OCI-LY1 (cell line): ENCODE measurements at regions not wholly inside any gene's neighbourhood (a gene's known extent, or its start where the extent isn't known, plus 50 kb on each side); places are given as distances from the start of the nearest gene placed in this dataset.
"Not testable (repeated sequence)": the region's sequence is repeated elsewhere in the genome, so short reads cannot be mapped to it uniquely, and the experiment has no call there.

Experiments used
- H2AFZ ChIP-seq: fragments of 200-600 bp; sonication (generic), shearing (Covaris generic); 2 replicates; pipeline ENCODE4 v1.6.0; 2014; ENCODE audit warnings: antibody characterized with exemption, mild to moderate bottlenecking, low read length
- H3F3A ChIP-seq: fragments of 200-600 bp; sonication (generic), shearing (Covaris generic); 2 replicates; pipeline ENCODE4 v1.6.0; 2014; ENCODE audit warnings: mild to moderate bottlenecking, antibody characterized with exemption, low read length, moderate library complexity; ENCODE audit not compliant: insufficient read depth
- H3K27ac ChIP-seq: fragments of 200-600 bp; sonication (generic); 2 replicates; pipeline ENCODE4 v1.5.1; 2014; ENCODE audit warnings: low read length, mixed run types, mild to moderate bottlenecking, low read depth; ENCODE audit not compliant: poor library complexity, severe bottlenecking
- H3K27me3 ChIP-seq: fragments of 200-600 bp; sonication (generic); 2 replicates; pipeline ENCODE4 v1.6.0; 2014; ENCODE audit warnings: antibody characterized with exemption, mild to moderate bottlenecking, low read length, moderate library complexity; ENCODE audit not compliant: insufficient read depth
- H3K36me3 ChIP-seq: fragments of 200-600 bp; sonication (generic); 2 replicates; pipeline ENCODE4 v1.6.1; 2014; ENCODE audit warnings: mild to moderate bottlenecking, antibody characterized with exemption, low read length, moderate library complexity, mixed read lengths; ENCODE audit not compliant: insufficient read depth
- H3K4me1 ChIP-seq: fragments of 200-600 bp; sonication (generic); 2 replicates; pipeline ENCODE4 v1.5.1; 2014; ENCODE audit warnings: mild to moderate bottlenecking, low read length, moderate library complexity; ENCODE audit not compliant: insufficient read depth, severe bottlenecking
- H3K4me2 ChIP-seq: fragments of 200-600 bp; sonication (generic), shearing (Covaris generic); 2 replicates; pipeline ENCODE4 v1.6.1; 2014; ENCODE audit warnings: low read length
- H3K4me3 ChIP-seq: fragments of 200-600 bp; sonication (generic); 2 replicates; pipeline ENCODE4 v1.5.1; 2014; ENCODE audit warnings: low read length, low read depth, mild to moderate bottlenecking, mixed read lengths; ENCODE audit not compliant: poor library complexity, severe bottlenecking
- H3K79me2 ChIP-seq: fragments of 200-600 bp; shearing (Covaris generic); 2 replicates; pipeline ENCODE4 v1.6.1; 2016; ENCODE audit warnings: mixed run types, low read length, mixed read lengths; ENCODE audit not compliant: insufficient read depth
- H3K9ac ChIP-seq: fragments of 200-600 bp; sonication (generic), shearing (Covaris generic); 2 replicates; pipeline ENCODE4 v1.6.1; 2014; ENCODE audit warnings: mild to moderate bottlenecking, low read length, mixed read lengths
- H3K9me2 ChIP-seq: fragments of 200-600 bp; sonication (generic), shearing (Covaris generic); 2 replicates; pipeline ENCODE4 v1.6.1; 2014; ENCODE audit warnings: low read depth, mild to moderate bottlenecking, low read length, mixed read lengths
- H3K9me3 ChIP-seq: fragments of 200-600 bp; shearing (Covaris generic); 2 replicates; pipeline ENCODE4 v1.6.1; 2014; ENCODE audit warnings: low read length, mixed read lengths
- H4K20me1 ChIP-seq: fragments of 200-600 bp; sonication (generic), shearing (Covaris generic); 2 replicates; pipeline ENCODE4 v1.6.0; 2016; ENCODE audit warnings: mild to moderate bottlenecking, low read length; ENCODE audit not compliant: insufficient read depth
- CTCF ChIP-seq: fragments of 200-600 bp; sonication (generic), shearing (Covaris generic); IDR thresholded peaks from 2 replicates; pipeline ENCODE4 v1.5.1; 2017; ENCODE audit warnings: mild to moderate bottlenecking, antibody characterized with exemption, low read length, moderate library complexity, mixed read lengths

DNA sequence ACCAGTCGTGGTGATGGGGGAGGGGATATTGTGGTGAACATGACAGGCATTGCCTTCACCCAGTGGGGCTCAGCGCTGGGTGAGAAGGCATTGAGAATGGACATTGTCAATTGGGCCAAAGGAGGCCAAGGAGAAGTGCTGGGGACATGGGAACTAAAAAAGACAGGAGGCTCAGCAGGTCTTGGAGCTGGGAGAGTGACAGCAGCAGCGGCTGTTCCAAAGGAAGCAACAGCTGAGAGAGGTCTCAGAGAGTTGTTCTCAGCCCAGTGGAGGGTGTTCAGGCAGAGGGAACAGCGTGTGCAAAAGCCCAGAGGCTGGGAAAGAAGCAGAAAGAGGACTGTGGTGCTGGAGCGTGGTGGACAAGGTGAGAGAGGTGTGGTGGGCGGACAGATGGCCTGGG lies 56.6 kb upstream of the ASNS start:
- H3K4me1 ChIP-seq, H3F3A ChIP-seq, H3K79me2 ChIP-seq, H3K27ac ChIP-seq, H3K4me3 ChIP-seq, H3K4me2 ChIP-seq, H3K9me2 ChIP-seq, H2AFZ ChIP-seq, H3K27me3 ChIP-seq, H3K36me3 ChIP-seq, H3K9ac ChIP-seq, H3K9me3 ChIP-seq, H4K20me1 ChIP-seq: not testable (repeated sequence)

DNA sequence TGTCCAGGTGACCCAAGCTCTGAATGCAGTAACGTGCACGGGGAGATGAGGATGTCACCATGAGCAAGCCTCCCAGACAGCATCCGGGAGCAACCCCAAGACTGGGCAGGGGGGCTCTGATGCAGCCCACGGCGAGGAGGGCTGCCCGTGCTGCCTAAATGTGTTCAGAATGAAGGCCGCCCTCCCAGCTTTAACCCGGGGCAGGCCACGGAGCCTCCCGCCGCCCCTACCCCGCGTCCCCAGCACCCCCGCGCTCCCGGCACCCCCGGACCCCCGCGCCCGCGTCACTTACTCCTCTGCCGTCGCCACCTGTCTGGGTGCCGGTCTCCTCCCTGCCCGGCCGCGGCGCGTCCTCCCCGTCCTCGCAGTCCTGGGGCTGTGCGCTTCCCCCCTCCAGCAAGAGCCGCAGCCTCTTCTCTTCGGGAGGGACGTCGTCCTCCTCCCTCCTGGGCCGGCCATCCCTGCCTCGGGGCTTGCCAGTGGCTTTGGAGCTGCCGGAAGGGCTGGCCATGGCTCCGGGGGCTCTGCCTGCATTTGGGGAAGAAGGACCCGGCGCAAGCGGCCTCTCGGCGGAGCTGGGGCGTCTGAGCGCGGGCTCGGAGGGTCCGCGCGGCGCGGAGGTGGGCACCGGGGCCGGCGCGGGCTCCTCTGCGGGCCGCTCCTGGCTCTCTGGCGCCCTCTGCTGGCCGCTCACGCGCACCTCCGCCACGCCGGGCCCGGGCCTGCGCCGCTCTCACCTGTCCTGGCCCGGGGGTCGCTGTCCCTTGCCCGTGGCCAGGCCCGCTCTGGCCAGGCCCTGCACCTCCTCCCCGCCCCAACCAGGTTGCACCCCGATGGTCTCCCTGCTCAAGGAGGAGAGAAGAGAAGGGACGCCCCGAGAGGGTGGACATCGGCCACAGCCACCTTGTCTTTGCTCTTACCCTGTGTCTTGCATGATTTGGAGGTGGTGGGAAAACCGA lies 55.9 kb upstream of the ASNS start:
- not testable (repeated sequence) for H3K79me2 ChIP-seq, H3K9me2 ChIP-seq, H3F3A ChIP-seq, H3K9me3 ChIP-seq, H2AFZ ChIP-seq, H3K36me3 ChIP-seq, H4K20me1 ChIP-seq, H3K4me1 ChIP-seq, H3K27ac ChIP-seq, H3K27me3 ChIP-seq
- Histone ChIP-seq H3K4me3 (peak overlapping the region; percentile 58), H3K9ac (peak overlapping the region; percentile 43; the same call in 1 of the 2 replicates), H3K4me2 (peak overlapping the region; percentile 73)
- peak; percentile 57 for TF ChIP-seq CTCF
